SK-N-SH (cell line): ENCODE measurements at regions not wholly inside any gene's neighbourhood (a gene's known extent, or its start where the extent isn't known, plus 50 kb on each side); places are given as distances from the start of the nearest gene placed in this dataset.

ENCODE experiments used
- CTCF ChIA-PET: fragments of 300-600, 350-600 bp; formaldehyde crosslinking; extraction: SDS; loops from one replicate; lab custom pipeline; 2021; lab: Yijun Ruan, JAX
- POLR2A ChIA-PET: fragments of 350-600 bp; sonication (Branson Sonifier 250); formaldehyde crosslinking; extraction: SDS; loops from one replicate; lab custom pipeline; 2020; ENCODE audit warnings: antibody characterized with exemption, inconsistent platforms; lab: Yijun Ruan, JAX
- DNase-seq: peaks from one replicate; pipeline ENCODE4 v3.0.0; 2012
- H2AFZ ChIP-seq: fragments of 200-600 bp; sonication (generic); 2 replicates; pipeline ENCODE4 v1.8.1; 2016; ENCODE audit warnings: antibody characterized with exemption, mild to moderate bottlenecking, low read depth
- H3F3A ChIP-seq: fragments of 200-600 bp; sonication (generic); replicated peaks from 2 replicates; pipeline ENCODE3; 2016; ENCODE audit warnings: antibody characterized with exemption, mild to moderate bottlenecking; ENCODE audit not compliant: insufficient read depth
- H3K27ac ChIP-seq, 2 experiments: fragments of 200-500 bp in 1 of 2; fragments of 200-600 bp in 1 of 2; sonication (Bioruptor generic) in 1 of 2; sonication (generic), shearing (Covaris generic) in 1 of 2; 2 replicates each; pipeline versions ENCODE4 v1.5.1 to v1.6.1; 2014 to 2016; ENCODE audit warnings: low read depth in 2 of 2, inconsistent platforms in 1 of 2, low read length in 1 of 2, mild to moderate bottlenecking in 1 of 2, mixed read lengths in 1 of 2
- H3K27me3 ChIP-seq: fragments of 200-600 bp; sonication (generic), shearing (Covaris generic); 2 replicates; pipeline ENCODE4 v1.6.1; 2016; ENCODE audit warnings: mixed run types; ENCODE audit not compliant: insufficient read depth
- H3K36me3 ChIP-seq, 2 experiments: fragments of 200-500 bp in 1 of 2; fragments of 200-600 bp in 1 of 2; sonication (Bioruptor generic) in 1 of 2; sonication (generic) in 1 of 2; replicated peaks in 1 of 2; 2 replicates each; pipeline versions ENCODE3 to v1.5.1; 2014 to 2016; ENCODE audit warnings: low read length in 1 of 2, mild to moderate bottlenecking in 1 of 2; ENCODE audit not compliant: insufficient read depth in 2 of 2, control insufficient read depth in 1 of 2
- H3K4me1 ChIP-seq, 2 experiments: fragments of 200-500 bp in 1 of 2; fragments of 200-600 bp in 1 of 2; sonication (Bioruptor generic) in 1 of 2; sonication (generic), shearing (Covaris generic) in 1 of 2; 2 replicates each; pipeline versions ENCODE4 v1.5.1 to v1.6.1; 2014 to 2016; ENCODE audit warnings: low read depth in 1 of 2, low read length in 1 of 2, mixed run types in 1 of 2; ENCODE audit not compliant: insufficient read depth in 2 of 2, control insufficient read depth in 1 of 2
- H3K4me2 ChIP-seq: fragments of 200-600 bp; sonication (generic), shearing (Covaris generic); 2 replicates; pipeline ENCODE4 v1.6.1; 2017; ENCODE audit warnings: mixed run types
- H3K4me3 ChIP-seq, 2 experiments: fragments of 200-500 bp in 1 of 2; fragments of 200-600 bp in 1 of 2; sonication (Bioruptor generic) in 1 of 2; sonication (generic), shearing (Covaris generic) in 1 of 2; 2 replicates each; pipeline versions ENCODE4 v1.5.1 to v1.8.1; 2014 to 2016; ENCODE audit warnings: low read depth in 2 of 2, inconsistent platforms in 1 of 2, low read length in 1 of 2, mild to moderate bottlenecking in 1 of 2, mixed read lengths in 1 of 2, moderate library complexity in 1 of 2
- H3K79me2 ChIP-seq: fragments of 200-600 bp; sonication (generic); 2 replicates; pipeline ENCODE4 v1.8.1; 2017; ENCODE audit warnings: mild to moderate bottlenecking; ENCODE audit not compliant: insufficient read depth
- H3K9ac ChIP-seq: fragments of 200-600 bp; sonication (generic); 2 replicates; pipeline ENCODE4 v1.6.1; 2017; ENCODE audit warnings: mixed run types
- H3K9me2 ChIP-seq: fragments of 200-600 bp; sonication (generic); 2 replicates; pipeline ENCODE4 v1.6.1; 2017; ENCODE audit warnings: mixed run types
- H3K9me3 ChIP-seq: fragments of 200-600 bp; sonication (generic); 2 replicates; pipeline ENCODE4 v1.6.1; 2017; ENCODE audit warnings: mixed run types, mild to moderate bottlenecking, moderate library complexity
- H4K20me1 ChIP-seq: fragments of 200-600 bp; sonication (generic); 2 replicates; pipeline ENCODE4 v1.6.1; 2017; ENCODE audit warnings: mild to moderate bottlenecking, mixed run types; ENCODE audit not compliant: insufficient read depth
- EP300 ChIP-seq, 2 experiments: IDR thresholded peaks; 2 replicates each; pipeline versions ENCODE4 v1.4.0 to v1.6.1; 2012; ENCODE audit warnings: borderline replicate concordance in 1 of 2, low read depth in 1 of 2, low read length in 1 of 2
- EZH2phosphoT487 ChIP-seq: fragments of 200-600 bp; sonication (generic); IDR thresholded peaks from 2 replicates; pipeline ENCODE4 v1.6.1; 2017; ENCODE audit warnings: low read depth, mixed run types, mild to moderate bottlenecking, antibody characterized with exemption, moderate library complexity, borderline replicate concordance
- FOSL2 ChIP-seq: IDR thresholded peaks from 2 replicates; pipeline ENCODE4 v1.4.0; 2012; ENCODE audit warnings: low read depth, mild to moderate bottlenecking, moderate library complexity, borderline replicate concordance
- FOXJ3 ChIP-seq: sonication (generic); formaldehyde crosslinking; IDR thresholded peaks from 2 replicates; pipeline ENCODE4 v1.5.1; 2020; ENCODE audit warnings: mild to moderate bottlenecking, missing genetic modification reagents
- FOXM1 ChIP-seq: IDR thresholded peaks from 2 replicates; pipeline ENCODE4 v1.4.0; 2012; ENCODE audit warnings: low read depth, mild to moderate bottlenecking
- GABPA ChIP-seq: IDR thresholded peaks from 2 replicates; pipeline ENCODE4 v1.4.0; 2012; ENCODE audit warnings: low read depth, mild to moderate bottlenecking
- GATA2 ChIP-seq: sonication (generic); formaldehyde crosslinking; IDR thresholded peaks from 2 replicates; pipeline ENCODE4 v1.5.0; 2020; ENCODE audit warnings: mild to moderate bottlenecking, missing genetic modification reagents
- MEF2A ChIP-seq: IDR thresholded peaks from 2 replicates; pipeline ENCODE4 v1.4.0; 2012; ENCODE audit warnings: low read depth, borderline replicate concordance
- NFIC ChIP-seq: IDR thresholded peaks from 2 replicates; pipeline ENCODE4 v1.4.0; 2012; ENCODE audit warnings: borderline replicate concordance
- RFX5 ChIP-seq: IDR thresholded peaks from 2 replicates; pipeline ENCODE4 v1.6.1; 2012; ENCODE audit warnings: mild to moderate bottlenecking, improper control_type of control experiment, low read length
- RXRA ChIP-seq: IDR thresholded peaks from 2 replicates; pipeline ENCODE4 v1.4.0; 2012; ENCODE audit warnings: low read depth, mild to moderate bottlenecking, borderline replicate concordance
- SMC3 ChIP-seq: IDR thresholded peaks from 2 replicates; pipeline ENCODE4 v1.6.1; 2012; ENCODE audit warnings: low read depth, low read length, improper control_type of control experiment
- TCF12 ChIP-seq: IDR thresholded peaks from 2 replicates; pipeline ENCODE4 v1.4.0; 2012
- TEAD4 ChIP-seq: IDR thresholded peaks from 2 replicates; pipeline ENCODE4 v1.4.0; 2012; ENCODE audit warnings: mild to moderate bottlenecking, borderline replicate concordance; ENCODE audit not compliant: insufficient read depth
- WGBS: methylation state at CpG from one replicate; pipeline ENCODE4 v1.1.6; 2017; ENCODE audit warnings: low lambda C conversion rate; 5-methylcytosine and 5-hydroxymethylcytosine counted together
- TF ChIP-seq, protein P1 (sequence below): IDR thresholded peaks from 2 replicates; pipeline ENCODE4 v1.4.0; 2012; ENCODE audit warnings: low read depth
- TF ChIP-seq, protein P2 (sequence below): IDR thresholded peaks from 2 replicates; pipeline ENCODE4 v1.4.0; 2012; ENCODE audit warnings: low read depth, borderline replicate concordance
- TF ChIP-seq, protein P3 (sequence below): IDR thresholded peaks from 2 replicates; pipeline ENCODE4 v1.6.1; 2012; ENCODE audit warnings: mild to moderate bottlenecking, low read depth, low read length, moderate library complexity

DNA sequence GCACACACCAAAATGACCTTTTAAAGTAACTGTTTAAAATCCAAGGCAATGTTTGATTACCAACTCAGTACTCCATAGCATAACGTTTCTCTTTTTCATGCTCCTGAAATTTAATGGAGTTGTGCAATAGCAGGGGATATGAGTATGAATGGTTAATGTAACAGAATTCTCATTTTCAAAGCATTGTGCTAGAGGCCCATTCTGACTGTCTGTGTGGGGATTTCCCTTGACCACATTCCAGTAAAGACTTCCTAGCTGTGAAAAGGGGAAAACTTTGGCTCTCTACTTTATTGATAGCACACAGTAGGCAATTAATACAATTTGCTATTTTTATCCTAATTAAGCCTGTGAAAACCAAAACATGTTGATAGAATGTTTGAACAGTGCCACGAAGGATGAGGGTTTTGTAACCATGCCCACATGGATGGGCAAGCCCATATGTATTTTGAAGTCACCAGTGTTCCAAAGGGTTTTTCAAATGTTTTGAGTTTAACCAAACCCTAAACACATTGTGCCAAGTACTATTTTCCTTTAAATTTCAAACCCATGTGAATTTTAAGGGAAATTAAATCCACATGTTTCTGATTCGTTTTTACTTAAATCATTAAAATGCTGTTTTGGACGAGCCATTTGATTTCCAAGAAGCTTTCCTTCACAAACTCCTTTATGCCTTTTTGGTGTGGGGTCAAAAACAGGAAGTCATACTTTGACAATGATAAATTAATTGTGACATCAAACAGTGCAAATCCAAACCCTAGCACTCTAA is 261.2 kb downstream of the SHOX2 start:
- H3K9me3 ChIP-seq: no peaks in the 10 kb centered on the region
- H3K4me2 ChIP-seq: no peak overlapping the region
- ChIA-PET POLR2A (no interaction called here), CTCF (interaction anchor here (0.9 kb wide), 1 partner anchor 29 kb away, joined by 3 read pairs; no protein-coding TSS in a partner anchor)
- no peak for DNase-seq
- 28% methylated on average over 4 of the region's 4 CpGs for WGBS
- no peak overlapping the region for H2AFZ ChIP-seq
- H3K27ac ChIP-seq: peak overlapping the region in 1 of 2 experiments; percentile 65; a peak in 2 of 4 replicates
- no peak for TF ChIP-seq GABPA
- TF ChIP-seq FOSL2: no peak
- TF ChIP-seq EP300 (IDR thresholded peaks at IDR 0.05; ENCODE audit: borderline replicate concordance in 1 of 2, low read depth in 1 of 2, low read length in 1 of 2): no peak
- TF ChIP-seq FOXJ3 (CRISPR knock-in tag): no peak
- no peak for TF ChIP-seq RXRA
- no peak for TF ChIP-seq EZH2phosphoT487
- TF ChIP-seq SMC3: no peak
- TF ChIP-seq MEF2A: no peak
- peak; percentile 58 for TF ChIP-seq TCF12
- peak; percentile 4; the same call in 1 of the 2 replicates for TF ChIP-seq NFIC
- TF ChIP-seq FOXM1: no peak
- TF ChIP-seq, protein P1, sequence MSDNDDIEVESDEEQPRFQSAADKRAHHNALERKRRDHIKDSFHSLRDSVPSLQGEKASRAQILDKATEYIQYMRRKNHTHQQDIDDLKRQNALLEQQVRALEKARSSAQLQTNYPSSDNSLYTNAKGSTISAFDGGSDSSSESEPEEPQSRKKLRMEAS: no peak
- TF ChIP-seq GATA2 (CRISPR knock-in tag): no peak
- TF ChIP-seq, protein P2, sequence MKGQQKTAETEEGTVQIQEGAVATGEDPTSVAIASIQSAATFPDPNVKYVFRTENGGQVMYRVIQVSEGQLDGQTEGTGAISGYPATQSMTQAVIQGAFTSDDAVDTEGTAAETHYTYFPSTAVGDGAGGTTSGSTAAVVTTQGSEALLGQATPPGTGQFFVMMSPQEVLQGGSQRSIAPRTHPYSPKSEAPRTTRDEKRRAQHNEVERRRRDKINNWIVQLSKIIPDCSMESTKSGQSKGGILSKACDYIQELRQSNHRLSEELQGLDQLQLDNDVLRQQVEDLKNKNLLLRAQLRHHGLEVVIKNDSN: no peak
- TF ChIP-seq, protein P3, sequence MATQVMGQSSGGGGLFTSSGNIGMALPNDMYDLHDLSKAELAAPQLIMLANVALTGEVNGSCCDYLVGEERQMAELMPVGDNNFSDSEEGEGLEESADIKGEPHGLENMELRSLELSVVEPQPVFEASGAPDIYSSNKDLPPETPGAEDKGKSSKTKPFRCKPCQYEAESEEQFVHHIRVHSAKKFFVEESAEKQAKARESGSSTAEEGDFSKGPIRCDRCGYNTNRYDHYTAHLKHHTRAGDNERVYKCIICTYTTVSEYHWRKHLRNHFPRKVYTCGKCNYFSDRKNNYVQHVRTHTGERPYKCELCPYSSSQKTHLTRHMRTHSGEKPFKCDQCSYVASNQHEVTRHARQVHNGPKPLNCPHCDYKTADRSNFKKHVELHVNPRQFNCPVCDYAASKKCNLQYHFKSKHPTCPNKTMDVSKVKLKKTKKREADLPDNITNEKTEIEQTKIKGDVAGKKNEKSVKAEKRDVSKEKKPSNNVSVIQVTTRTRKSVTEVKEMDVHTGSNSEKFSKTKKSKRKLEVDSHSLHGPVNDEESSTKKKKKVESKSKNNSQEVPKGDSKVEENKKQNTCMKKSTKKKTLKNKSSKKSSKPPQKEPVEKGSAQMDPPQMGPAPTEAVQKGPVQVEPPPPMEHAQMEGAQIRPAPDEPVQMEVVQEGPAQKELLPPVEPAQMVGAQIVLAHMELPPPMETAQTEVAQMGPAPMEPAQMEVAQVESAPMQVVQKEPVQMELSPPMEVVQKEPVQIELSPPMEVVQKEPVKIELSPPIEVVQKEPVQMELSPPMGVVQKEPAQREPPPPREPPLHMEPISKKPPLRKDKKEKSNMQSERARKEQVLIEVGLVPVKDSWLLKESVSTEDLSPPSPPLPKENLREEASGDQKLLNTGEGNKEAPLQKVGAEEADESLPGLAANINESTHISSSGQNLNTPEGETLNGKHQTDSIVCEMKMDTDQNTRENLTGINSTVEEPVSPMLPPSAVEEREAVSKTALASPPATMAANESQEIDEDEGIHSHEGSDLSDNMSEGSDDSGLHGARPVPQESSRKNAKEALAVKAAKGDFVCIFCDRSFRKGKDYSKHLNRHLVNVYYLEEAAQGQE: no peak
- TF ChIP-seq TEAD4: no peak
- TF ChIP-seq RFX5: no peak
- no peaks in the 10 kb centered on the region for H4K20me1 ChIP-seq
- H3K27me3 ChIP-seq: no peaks in the 10 kb centered on the region
- H3K9ac ChIP-seq: no peak overlapping the region
- no peaks in the 10 kb centered on the region for H3K9me2 ChIP-seq
- H3K79me2 ChIP-seq: no peaks in the 10 kb centered on the region
- H3K4me3 ChIP-seq: no peak overlapping the region
- no peaks in the 10 kb centered on the region; a peak in 2 of 4 replicates for H3K4me1 ChIP-seq
- H3K36me3 ChIP-seq: no peaks in the 10 kb centered on the region
- no peaks in the 10 kb centered on the region for H3F3A ChIP-seq
